DMS53 (cell line): ENCODE measurements at regions not wholly inside any gene's neighbourhood (a gene's known extent, or its start where the extent isn't known, plus 50 kb on each side); places are given as distances from the start of the nearest gene placed in this dataset.
"Not testable (repeated sequence)": the region's sequence is repeated elsewhere in the genome, so short reads cannot be mapped to it uniquely, and the experiment has no call there.

Source experiments
- DNase-seq: peaks from one replicate; lab custom pipeline; 2025; lab: John Stamatoyannopoulos, UW

DNA sequence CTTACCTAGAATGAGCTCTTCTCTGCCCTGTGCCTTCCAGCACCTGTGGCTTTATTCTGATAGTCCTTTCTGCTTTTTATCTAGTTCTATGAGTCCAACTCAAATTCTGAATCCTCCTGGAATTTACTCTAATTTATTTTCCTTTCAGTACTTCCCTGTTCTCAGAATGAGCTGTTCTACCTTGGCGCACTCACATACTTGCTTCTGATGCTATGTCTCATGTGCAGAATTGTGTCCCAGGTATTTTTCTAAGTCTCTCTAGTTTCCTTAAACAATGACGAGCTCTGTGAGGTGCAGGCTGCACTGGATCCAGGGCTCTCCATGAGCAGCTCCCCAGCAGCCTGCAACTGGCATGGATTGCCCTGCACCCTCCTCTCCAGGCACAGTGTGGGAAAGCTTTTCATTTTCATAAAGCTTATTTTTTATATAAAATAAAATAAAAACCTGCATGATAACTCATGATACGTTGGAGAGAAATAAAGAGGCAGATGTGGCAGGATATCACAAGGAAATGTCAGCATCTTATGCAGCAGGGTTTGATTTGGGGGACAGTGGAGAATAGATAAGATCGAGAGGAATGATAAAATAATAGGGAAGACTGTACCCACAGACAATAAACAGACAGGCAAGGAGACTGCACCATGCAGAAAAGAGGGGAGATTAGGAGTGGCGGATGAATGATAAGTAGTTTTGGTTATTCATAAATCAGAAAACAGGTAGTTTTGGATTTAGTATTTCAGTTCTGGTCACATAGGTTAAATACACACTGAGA lies 258.2 kb upstream of the POM121L12 start:
- no peak for DNase-seq

DNA sequence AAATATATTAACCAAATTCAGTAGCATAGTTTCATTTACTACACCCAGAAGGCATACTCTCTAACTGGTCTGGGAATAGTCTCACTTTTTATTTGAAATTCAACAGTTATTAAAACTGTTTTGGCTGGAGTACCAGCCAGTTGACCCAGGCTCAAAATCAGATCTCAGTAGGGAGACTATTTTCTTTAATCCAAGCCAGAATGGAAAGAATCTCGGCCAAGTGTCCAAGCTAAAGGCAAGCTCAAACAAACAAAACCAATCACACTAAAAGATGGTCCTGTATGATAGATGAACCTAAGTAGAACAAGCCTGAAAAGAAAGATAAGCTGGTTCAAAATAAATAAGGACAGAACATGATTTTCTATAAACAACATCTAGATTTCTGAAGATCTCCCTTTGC lies 259.6 kb upstream of the POM121L12 start:
- DNase-seq, result no peak

DNA sequence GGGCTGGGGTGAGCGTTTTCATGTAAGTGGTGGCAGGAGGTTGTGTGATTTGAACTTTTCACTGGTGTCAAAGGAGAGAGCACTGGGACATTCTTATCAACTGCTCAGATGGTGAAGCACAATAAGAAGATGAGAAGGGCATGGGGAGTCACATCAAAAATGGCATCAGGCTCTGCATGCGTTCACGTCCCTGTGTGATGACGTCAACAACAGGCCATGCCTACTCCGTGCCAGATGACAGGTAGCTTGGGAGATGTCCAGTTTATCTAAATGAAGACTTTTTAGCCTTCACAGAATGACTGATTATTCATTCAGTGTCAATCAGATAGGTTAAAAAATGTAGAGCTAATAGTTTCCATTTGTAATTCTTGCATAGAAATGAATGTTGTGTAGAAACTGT lies 264.3 kb upstream of the POM121L12 start:
- DNase-seq, result no peak

DNA sequence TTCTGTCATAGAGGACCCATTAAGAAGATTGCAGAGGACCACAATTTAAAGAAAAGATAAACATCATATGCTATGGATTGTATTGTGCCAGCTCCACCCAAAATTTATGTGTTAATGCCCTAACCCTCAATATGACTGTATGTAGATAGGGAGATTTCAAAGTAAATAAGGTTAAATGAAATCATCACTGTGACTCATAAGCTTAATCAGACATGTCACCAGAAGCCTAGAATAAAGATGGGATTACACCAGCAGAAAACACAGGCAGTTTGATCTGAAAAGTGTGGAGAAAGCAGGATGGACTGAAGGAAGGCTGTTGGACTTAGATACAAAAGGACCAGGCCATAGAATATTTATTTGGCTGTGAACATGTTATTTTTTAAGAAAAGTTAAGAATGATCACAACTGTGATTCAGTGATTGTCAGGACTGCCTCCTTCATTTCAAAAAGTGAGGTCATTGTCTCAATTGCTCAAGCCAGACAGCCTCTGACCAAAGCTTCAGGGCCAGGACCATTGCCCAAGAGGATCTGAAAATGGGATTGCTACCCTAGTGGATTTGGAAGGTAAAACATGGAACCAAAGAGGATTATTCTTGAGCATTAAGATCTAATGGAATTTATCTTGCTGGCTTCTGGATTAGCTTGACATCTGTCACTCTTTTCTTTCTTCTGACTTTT lies 270.8 kb upstream of the POM121L12 start:
- peak; percentile 48 for DNase-seq

DNA sequence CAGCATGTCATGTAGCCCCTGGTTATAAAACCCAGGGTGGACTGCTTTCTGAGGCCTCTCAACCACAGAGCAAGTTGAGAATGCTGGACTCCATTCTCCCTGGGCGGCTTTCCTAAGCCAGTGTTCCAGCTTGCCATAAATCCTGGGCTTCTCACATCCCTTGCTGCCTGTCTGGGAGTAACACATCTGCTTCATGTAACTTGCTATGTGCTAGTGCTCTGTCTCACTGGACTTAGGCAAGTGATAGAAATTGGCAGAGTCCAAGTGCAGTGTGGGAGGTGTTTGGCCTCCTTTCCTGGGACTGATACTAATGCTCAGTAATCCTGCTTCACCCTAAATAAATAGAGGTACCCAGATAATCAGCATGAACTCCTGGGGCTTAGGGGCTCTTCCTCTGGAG lies 277.1 kb upstream of the POM121L12 start:
- no peak for DNase-seq

DNA sequence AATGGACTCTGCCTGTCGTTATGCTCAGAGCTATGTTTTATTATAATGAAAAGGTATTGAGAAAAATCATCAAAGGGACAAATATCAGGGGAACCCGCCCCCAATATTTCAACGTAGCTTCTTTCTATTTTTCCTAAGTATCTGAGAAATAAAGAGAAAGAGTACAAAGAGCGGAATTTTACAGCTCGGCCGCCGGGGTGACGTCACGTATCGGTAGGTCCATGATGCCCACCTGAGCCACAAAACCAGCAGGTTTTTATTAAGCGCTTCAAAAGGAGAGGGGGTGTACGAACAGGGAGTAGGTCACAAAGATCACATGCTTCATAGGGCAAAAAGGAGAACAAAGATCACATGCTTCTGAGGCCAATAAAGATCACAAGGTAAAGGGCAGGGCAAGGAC lies 281.6 kb upstream of the POM121L12 start:
- DNase-seq, result no peak

DNA sequence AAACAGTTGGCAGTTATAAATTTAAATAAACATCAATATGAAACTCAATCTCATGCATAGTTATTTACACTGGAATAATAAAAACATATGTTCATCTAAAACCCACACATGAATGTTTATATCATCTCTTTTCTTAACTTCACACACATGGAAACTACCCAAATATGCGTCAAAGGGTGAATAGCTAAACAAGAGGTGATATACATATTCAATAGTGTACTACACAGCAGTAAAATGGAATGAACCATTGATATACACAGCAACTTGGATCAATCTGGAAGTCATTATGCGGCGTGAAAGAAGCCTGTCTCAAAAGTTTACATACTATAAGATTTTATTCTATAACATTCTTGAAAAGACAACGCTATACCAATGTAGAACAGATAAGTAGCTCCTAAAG lies 282.5 kb upstream of the POM121L12 start:
- no peak for DNase-seq

DNA sequence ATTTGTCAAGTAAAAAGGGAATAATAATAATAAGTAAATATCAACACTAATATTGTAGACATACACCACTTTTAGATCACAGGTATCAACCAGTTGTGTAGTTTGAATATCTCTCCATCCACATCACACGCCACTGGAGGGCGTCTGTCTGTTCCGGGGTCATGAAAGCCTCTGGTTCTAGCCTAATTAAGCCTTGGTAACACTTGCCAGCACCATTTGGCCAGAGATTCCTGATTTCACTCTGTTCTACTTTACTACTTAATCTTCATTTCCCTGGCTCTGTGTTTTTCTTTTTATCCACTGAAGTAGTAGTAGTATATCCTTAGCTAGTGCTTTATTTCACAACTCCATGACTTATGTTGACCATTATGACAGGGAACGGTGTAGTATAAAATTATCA lies 285.6 kb upstream of the POM121L12 start:
- DNase-seq, result peak; percentile 50

DNA sequence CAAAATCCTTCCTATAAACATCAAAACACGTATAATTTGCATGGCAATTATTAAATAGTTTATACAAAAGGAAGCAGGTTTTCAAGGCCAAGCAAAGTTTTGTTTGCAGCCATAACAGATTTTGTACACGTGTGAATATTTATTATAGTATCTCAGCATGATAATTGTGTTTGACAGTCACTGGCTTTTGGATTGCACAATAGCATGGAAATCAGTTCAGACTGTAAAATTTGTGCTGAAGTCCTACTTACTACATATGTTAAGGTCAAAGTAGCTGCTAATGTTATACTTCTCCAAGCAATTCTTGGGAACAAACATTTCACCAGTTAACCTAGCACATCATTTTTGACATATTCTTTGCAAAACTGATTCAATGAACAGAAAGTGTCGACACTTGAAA lies 287.6 kb upstream of the POM121L12 start:
- no peak for DNase-seq

DNA sequence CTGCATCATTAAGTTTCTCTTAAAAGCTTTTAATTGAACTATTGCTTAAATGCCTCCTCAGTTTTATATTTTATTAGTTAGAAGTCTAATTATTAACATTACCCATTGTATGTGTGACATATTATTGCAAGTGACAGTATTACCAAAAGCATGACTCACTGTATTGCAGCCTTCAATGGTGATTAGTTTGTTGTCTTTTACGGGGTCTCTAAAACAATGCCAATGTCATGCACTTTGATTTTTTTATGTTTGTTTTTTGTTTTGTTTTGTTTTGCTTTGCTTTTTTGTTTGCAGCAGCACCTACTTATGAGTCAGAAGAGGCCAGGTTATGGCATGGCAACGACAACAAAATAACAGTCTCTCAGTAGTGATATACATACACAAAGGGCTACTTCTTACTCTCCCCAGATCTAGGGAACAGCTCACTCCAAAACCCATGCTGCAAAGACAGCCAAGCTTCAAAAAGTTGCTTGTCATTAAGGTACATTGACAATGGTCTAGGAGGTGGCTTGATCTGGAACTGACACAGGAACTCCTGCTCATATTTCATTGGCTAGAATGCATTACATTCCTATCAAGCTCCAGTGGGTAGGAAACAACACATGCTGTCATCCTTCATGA lies 293.7 kb upstream of the POM121L12 start:
- peak; percentile 48 for DNase-seq

DNA sequence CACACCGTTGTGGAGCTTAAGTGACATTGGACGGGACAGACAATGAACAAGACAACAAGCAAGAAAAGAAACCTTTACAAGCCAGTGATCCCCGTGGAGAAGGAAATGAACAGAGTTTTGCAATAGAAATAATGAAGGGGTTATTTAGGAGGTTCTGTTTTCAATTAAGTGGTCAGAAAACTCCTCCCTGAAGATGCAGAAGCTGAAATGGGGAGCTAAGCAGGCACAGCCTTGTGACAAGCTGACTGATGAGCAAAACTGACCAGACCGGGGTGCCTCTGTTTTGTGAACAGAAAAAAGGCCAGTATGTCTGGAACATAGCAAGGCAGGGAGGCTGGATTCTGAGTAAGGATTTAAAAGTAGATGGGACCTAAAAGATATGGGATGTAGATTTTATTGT lies 299.8 kb upstream of the POM121L12 start:
- DNase-seq, result no peak

DNA sequence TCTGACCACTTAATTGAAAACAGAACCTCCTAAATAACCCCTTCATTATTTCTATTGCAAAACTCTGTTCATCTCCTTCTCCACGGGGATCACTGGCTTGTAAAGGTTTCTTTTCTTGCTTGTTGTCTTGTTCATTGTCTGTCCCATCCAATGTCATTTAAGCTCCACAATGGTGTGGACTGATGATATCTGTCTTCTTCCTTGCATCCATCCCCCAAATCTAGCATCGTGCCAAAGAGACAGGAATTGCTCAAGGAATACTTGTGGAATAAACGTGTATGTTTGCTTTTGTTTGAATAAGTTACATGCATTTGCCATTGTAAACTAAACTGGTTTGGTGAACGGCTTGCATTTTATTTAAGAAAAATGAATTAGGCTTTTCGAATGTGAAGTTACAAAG lies 306.8 kb upstream of the POM121L12 start:
- DNase-seq, result not testable (repeated sequence)

DNA sequence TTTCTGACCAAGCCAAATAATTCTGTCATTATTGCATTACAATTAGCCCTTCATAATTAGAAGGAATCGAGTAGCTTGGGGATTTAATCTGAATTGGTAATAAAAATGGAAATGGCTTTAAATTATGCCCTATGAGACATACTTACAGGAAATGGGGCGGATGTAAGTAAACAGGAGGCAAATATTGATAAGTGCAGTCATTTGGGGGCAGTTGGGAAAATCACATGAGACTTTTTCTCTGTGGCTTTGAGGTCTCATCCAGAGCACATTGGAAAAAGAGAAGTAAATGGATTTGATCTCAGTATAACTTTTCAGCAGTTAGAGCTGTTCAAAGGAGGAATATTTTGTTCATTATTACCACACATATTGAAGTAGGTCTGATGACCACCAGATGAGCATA lies 307.8 kb upstream of the POM121L12 start:
- no peak for DNase-seq

DNA sequence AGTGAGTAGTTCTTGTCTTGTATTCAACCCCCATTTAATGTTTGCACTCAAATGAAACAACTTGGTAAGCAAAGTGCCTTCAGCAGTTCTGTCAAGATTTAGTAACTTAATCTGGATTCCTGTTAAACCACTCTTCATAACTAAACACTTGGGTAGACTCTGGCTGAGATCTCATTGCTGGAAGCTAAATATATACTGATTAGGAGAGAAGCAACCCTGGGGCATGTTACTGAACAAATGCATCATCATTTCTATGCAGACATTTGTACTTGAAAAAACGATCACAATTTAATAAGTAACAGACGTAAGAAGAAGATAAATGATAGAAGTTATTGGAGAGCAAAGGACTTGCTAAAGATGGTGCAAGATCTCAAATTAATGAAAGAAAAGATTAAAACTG lies 308.4 kb upstream of the POM121L12 start:
- DNase-seq, result peak; percentile 25

DNA sequence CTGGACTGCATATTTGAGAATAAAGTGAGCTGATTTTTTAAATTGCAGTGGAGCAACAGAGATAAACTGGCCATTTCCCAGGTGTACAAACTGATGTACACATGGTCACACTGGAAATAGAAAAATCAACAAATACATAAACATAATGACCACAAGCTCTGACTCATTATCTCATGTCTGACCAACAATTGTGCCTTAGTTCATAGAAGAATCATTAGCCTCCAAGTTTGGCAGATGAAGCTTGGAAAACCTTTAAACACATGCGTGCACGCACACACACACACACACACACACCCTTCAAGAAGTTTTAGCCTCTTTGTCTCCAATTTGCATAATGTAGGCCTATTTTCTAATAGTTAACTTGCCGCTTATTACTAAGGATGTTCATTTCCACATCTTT lies 308.9 kb upstream of the POM121L12 start:
- no peak for DNase-seq

DNA sequence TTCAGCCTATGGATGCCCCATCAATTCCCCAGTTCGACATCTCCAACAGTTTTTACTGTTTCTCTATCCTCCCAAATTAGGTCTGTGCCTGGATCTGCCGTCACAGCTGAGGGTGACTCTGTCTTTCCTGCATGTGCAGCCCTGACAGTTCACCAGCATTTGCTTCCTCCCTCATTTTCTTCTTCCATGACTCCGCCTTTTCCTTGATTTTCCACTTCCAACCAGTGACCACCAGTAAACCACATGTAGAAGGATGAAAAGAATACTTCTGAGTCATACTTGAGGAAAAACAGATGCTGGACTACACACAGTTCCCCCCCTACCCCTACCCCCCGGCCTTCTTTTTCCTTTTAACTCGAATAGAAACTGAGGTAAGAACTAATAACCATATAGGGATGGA lies 311.8 kb upstream of the POM121L12 start:
- no peak for DNase-seq

DNA sequence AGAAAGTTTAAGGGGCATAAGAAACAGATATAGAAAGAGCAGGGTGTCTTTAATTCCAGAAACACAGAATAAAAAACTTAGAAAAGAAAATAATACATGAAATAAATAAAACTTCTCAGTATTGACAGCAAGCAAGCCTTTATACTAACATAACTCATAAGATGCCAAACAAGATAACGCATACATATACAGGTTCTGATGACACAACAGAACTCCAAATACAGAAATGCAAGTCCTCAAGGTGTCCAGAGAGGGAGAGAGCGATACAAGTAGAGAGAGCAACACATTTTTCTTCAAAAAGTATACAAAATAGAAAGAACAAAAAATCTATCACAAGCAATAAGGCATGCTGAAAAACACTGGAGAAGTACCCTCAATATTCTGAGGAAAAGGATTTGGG lies 314.6 kb upstream of the POM121L12 start:
- DNase-seq, result no peak

DNA sequence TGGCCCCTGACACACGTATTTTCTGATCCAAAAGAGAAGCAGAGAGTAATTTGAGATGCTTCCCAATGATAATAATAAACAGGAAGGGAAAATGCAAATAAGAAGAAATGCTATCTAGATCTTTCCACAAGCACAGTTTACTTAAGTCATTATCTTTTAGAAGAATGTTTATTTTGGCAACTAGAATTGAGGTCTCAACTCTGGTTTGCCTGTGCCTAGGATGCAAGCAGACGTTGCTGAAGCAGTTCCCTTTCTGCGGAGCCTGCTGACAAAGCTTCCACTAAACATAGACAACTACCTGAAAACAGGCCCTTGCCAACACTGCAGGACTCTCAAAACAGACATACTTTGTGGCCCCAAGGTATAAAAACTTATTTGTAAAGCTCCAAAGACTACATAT lies 315.8 kb upstream of the POM121L12 start:
- peak; percentile 84 for DNase-seq

DNA sequence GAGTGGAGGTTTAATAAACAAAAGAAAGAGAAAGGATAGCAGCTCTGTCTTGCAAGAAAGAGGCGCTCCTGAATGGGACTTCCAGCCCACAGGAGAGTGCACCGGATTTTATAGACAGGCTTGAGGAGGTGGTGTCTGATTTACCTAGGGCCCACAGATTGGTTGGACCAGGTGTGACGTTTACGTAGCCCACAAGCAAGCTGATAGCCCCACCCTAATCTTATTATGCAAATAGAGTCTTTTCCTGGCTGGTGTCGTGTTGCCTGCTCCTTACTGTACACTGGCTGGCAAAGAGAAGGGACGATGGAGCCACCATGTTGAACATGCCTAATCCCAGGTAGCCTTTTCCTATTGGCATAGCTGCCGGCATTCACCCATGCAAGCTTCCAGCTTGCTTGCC lies 319.7 kb upstream of the POM121L12 start:
- DNase-seq, result no peak

DNA sequence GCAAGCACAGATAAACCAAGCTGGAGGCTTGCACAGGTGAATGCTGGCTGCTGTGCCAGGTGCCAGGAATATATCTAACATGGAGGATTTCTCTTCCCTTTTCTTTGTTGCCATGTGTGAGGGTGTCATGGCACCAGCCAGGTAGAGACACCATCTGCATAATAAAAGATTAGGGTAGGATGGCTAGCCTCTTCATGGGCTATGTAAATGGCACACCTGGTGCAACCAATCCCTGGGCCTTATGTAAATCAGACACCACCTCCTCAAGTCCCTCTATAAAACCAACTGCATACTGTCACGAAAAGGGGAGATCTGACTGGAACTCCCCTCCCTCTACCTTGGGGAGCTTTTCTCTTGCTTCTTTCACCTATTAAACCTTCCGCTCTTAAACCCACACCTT lies 322.5 kb upstream of the POM121L12 start:
- DNase-seq, result peak; percentile 5

DNA sequence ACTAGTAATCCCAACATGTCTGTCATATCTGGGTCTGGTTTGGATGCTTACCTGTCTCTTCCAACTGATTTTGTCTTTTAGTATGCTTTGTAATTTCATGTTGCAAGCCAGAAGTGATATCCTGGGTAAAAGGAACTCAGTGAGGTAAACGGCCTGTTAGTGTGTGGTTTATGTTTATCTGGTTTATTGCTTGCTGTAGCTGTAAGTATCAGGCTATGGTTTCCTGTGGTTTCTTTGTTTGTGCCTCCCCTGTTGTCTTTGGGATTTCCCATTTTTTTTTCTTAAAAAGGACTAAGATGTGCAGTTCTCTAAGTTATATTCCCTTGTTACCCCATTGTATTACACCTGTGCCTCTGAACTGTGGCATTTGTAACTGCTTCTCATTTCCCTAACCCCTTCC lies 323.5 kb upstream of the POM121L12 start:
- no peak for DNase-seq

DNA sequence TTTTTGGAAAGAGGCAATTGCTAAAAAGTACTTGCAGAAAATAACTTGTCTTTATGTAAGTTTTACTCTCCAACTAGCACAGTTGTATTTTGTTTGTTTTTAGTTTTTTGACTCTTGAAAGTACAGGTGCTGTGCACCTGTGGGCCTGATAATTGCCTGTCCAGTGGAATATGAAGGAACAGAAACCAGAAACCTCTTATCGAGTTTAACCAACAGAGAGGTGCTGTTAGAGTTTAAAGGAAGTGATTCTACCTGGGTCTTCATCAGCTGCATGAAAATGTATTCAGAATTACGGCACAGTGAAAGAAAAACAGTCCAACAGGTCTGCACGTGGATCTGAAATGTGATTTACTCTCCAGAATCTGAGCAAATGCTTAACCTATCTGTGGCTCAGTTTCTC lies 326.6 kb upstream of the POM121L12 start:
- peak; percentile 41 for DNase-seq

DNA sequence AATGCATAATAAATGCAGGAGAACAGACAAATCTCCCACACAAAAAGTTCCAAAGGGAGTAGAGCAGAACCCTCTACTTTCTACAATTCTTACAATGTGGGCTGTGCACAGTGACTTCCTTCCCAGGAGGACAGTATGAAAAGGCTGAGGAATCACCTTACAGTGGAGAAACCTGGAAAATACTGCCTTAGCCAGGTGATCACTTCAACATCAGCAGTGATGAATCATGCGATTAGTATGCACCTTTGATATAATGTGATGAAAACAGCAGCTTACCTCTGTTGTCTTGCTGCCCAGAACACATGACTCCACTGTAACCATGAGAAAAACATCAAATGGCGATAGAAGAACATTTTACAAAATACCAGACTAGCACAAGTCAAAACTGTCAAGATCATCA lies 329.7 kb upstream of the POM121L12 start:
- peak; percentile 71 for DNase-seq
